ENCODE measurements at regions not wholly inside any gene's neighbourhood (a gene's known extent, or its start where the extent isn't known, plus 50 kb on each side); places are given as distances from the start of the nearest gene placed in this dataset.
A peak's percentile ranks its signal among the peaks of the same experiment; 100 is the strongest.
"Not testable (repeated sequence)": the region's sequence is repeated elsewhere in the genome, so short reads cannot be mapped to it uniquely, and the experiment has no call there.

- DNase-seq (ENCODE audit: low read depth in 2 of 2): no peak
Measured at GRCh38 chr1:219045246-219045645, 128.4 kb upstream of the LYPLAL1 start.

- DNase-seq (ENCODE audit: low read depth in 2 of 2): no peak
Measured at GRCh38 chr1:219049501-219049900, 124.2 kb upstream of the LYPLAL1 start.

- no peak for DNase-seq (ENCODE audit: low read depth in 2 of 2)
Measured at GRCh38 chr1:219050086-219050821, 123.4 kb upstream of the LYPLAL1 start.

GRCh38 chr1:219050822-219051125 is 122.9 kb upstream of the LYPLAL1 start:
- DNase-seq (ENCODE audit: low read depth in 2 of 2): no peak

GRCh38 chr1:219051547-219051946 is 122.1 kb upstream of the LYPLAL1 start:
- no peak for DNase-seq (ENCODE audit: low read depth in 2 of 2)

- DNase-seq (ENCODE audit: low read depth in 2 of 2): no peak
Measured at GRCh38 chr1:219058891-219059820, 114.5 kb upstream of the LYPLAL1 start.

- DNase-seq (ENCODE audit: low read depth in 2 of 2): no peak
Measured at GRCh38 chr1:219060798-219061197, 112.9 kb upstream of the LYPLAL1 start.

- no peak for DNase-seq (ENCODE audit: low read depth in 2 of 2)
Measured at GRCh38 chr1:219062161-219062560, 111.5 kb upstream of the LYPLAL1 start.

GRCh38 chr1:219066098-219066497 is 107.6 kb upstream of the LYPLAL1 start:
- no peak for DNase-seq (ENCODE audit: low read depth in 2 of 2)

- peak; percentile 44 to 56 for DNase-seq (ENCODE audit: low read depth in 2 of 2)
Measured at GRCh38 chr1:219066631-219067349, 106.9 kb upstream of the LYPLAL1 start.

- no peak for DNase-seq (ENCODE audit: low read depth in 2 of 2)
Measured at GRCh38 chr1:219067350-219067712, 106.3 kb upstream of the LYPLAL1 start.

GRCh38 chr1:219070395-219070794 is 103.3 kb upstream of the LYPLAL1 start:
- DNase-seq (ENCODE audit: low read depth in 2 of 2): not testable (repeated sequence)

GRCh38 chr1:219071209-219071608 is 102.5 kb upstream of the LYPLAL1 start:
- DNase-seq (ENCODE audit: low read depth in 2 of 2): no peak

- DNase-seq (ENCODE audit: low read depth in 2 of 2): no peak
Measured at GRCh38 chr1:219072329-219072728, 101.3 kb upstream of the LYPLAL1 start.

- DNase-seq (ENCODE audit: low read depth in 2 of 2): no peak
Measured at GRCh38 chr1:219074084-219074728, 99.5 kb upstream of the LYPLAL1 start.

GRCh38 chr1:219075121-219075879 is 98.4 kb upstream of the LYPLAL1 start:
- DNase-seq (ENCODE audit: low read depth in 2 of 2): no peak

- DNase-seq (ENCODE audit: low read depth in 2 of 2): no peak
Measured at GRCh38 chr1:219076326-219076937, 97.2 kb upstream of the LYPLAL1 start.

- not testable (repeated sequence) for DNase-seq (ENCODE audit: low read depth in 2 of 2)
Measured at GRCh38 chr1:219077767-219078166, 95.9 kb upstream of the LYPLAL1 start.

- DNase-seq (ENCODE audit: low read depth in 2 of 2): no peak
Measured at GRCh38 chr1:219081943-219082925, 91.4 kb upstream of the LYPLAL1 start.

GRCh38 chr1:219083631-219084030 is 90.0 kb upstream of the LYPLAL1 start:
- no peak for DNase-seq (ENCODE audit: low read depth in 2 of 2)
